Naive thymus-derived CD4-positive, alpha-beta T cell (primary cell): ENCODE measurements at regions not wholly inside any gene's neighbourhood (a gene's known extent, or its start where the extent isn't known, plus 50 kb on each side); places are given as distances from the start of the nearest gene placed in this dataset. TPM values are rescaled to one million over a fixed set of nuclear protein-coding genes. Genes with fewer than 3 reads are reported as not detected.
"Not testable (repeated sequence)": the region's sequence is repeated elsewhere in the genome, so short reads cannot be mapped to it uniquely, and the experiment has no call there.

Source experiments
- ATAC-seq: fragments of 150-1000 bp; cut with Tn5 transposase; 2 replicates; pipeline ENCODE4 v1.10.0; 2021; ENCODE audit warnings: mild to moderate bottlenecking, moderate library complexity
- CTCF ChIA-PET: fragments of 350-600 bp; sonication (Branson Sonifier 250); formaldehyde crosslinking; loops from one replicate; lab custom pipeline; 2021; ENCODE audit warnings: antibody characterized with exemption; lab: Charles Lee
- POLR2A ChIA-PET: fragments of 350-600 bp; sonication (Branson Sonifier 250); formaldehyde crosslinking; loops from one replicate; lab custom pipeline; 2021; ENCODE audit warnings: antibody characterized with exemption, inconsistent platforms; lab: Charles Lee
- DNase-seq, 9 donors: peaks; one replicate each; pipeline versions ENCODE4 v3.0.0 to v3.0.0-alpha.2; 2020 to 2022; ENCODE audit warnings: mixed read lengths in 1 of 9
- H3K27ac ChIP-seq: one replicate; pipeline ENCODE4 v1.7.0; 2013; ENCODE audit warnings: mild to moderate bottlenecking, low read depth, low read length, moderate library complexity
- H3K27me3 ChIP-seq, 2 donors: one replicate each; pipeline ENCODE4 v1.7.0; 2013; ENCODE audit warnings: low read length in 2 of 2, mild to moderate bottlenecking in 2 of 2, moderate library complexity in 2 of 2; ENCODE audit not compliant: control insufficient read depth in 2 of 2, insufficient read depth in 2 of 2
- H3K36me3 ChIP-seq, 3 experiments: 1 replicate in 2 of 3; 2 replicates in 1 of 3; pipeline ENCODE4 v1.7.0; 2013; ENCODE audit warnings: low read length in 3 of 3, mild to moderate bottlenecking in 3 of 3, moderate library complexity in 1 of 3; ENCODE audit not compliant: insufficient read depth in 3 of 3, control insufficient read depth in 2 of 3
- H3K4me1 ChIP-seq, 2 donors: one replicate each; pipeline ENCODE4 v1.7.0; 2013; ENCODE audit warnings: low read length in 2 of 2, mild to moderate bottlenecking in 2 of 2, moderate library complexity in 1 of 2; ENCODE audit not compliant: control insufficient read depth in 2 of 2, insufficient read depth in 2 of 2
- H3K4me3 ChIP-seq: 2 replicates; pipeline ENCODE4 v1.7.0; 2013; ENCODE audit warnings: mild to moderate bottlenecking, low read length
- H3K9me3 ChIP-seq, 3 experiments: 1 replicate in 2 of 3; 2 replicates in 1 of 3; pipeline ENCODE4 v1.7.0; 2013; ENCODE audit warnings: low read length in 3 of 3; ENCODE audit not compliant: control insufficient read depth in 2 of 3
- H3K27ac Mint-ChIP-seq, 9 donors: one replicate each; pipeline ENCODE4 v1.8.0; 2020 to 2022; ENCODE audit warnings: mixed read lengths in 9 of 9, mild to moderate bottlenecking in 8 of 9, moderate library complexity in 5 of 9, inconsistent platforms in 2 of 9
- H3K27me3 Mint-ChIP-seq, 5 donors: one replicate each; pipeline ENCODE4 v1.8.0; 2021 to 2022; ENCODE audit warnings: mixed read lengths in 5 of 5, mild to moderate bottlenecking in 1 of 5
- H3K36me3 Mint-ChIP-seq, 5 donors: one replicate each; pipeline ENCODE4 v1.8.0; 2020 to 2022; ENCODE audit warnings: mixed read lengths in 5 of 5, mild to moderate bottlenecking in 3 of 5, inconsistent platforms in 1 of 5
- H3K4me1 Mint-ChIP-seq, 7 donors: one replicate each; pipeline ENCODE4 v1.8.0; 2020 to 2022; ENCODE audit warnings: mixed read lengths in 7 of 7, mild to moderate bottlenecking in 3 of 7, inconsistent platforms in 1 of 7
- H3K4me3 Mint-ChIP-seq, 10 donors: one replicate each; pipeline ENCODE4 v1.8.0; 2020 to 2022; ENCODE audit warnings: mild to moderate bottlenecking in 10 of 10, mixed read lengths in 10 of 10, moderate library complexity in 6 of 10, inconsistent platforms in 2 of 10
- H3K9me3 Mint-ChIP-seq, 11 donors: one replicate each; pipeline ENCODE4 v1.8.0; 2020 to 2022; ENCODE audit warnings: mixed read lengths in 11 of 11, mild to moderate bottlenecking in 4 of 11, inconsistent platforms in 1 of 11, moderate library complexity in 1 of 11
- intact Hi-C, 2 donors: fragments of 100-400 bp; cut with micrococcal nuclease; formaldehyde crosslinking; loops; one replicate each; pipeline ENCODE4 v1.15.1; 2023
- microRNA-seq: library from miRNA; unstranded; fragments of <30 nt; microRNA quantifications from one replicate; pipeline ENCODE4 v1.2.0, GENCODE V29; 2022; ENCODE audit warnings: borderline microRNAs expressed

GRCh38 chr17:64713786-64714185 lies 51.7 kb upstream of the SMURF2 start:
- H3K9me3 ChIP-seq, H3K36me3 Mint-ChIP-seq, intact Hi-C loops, H3K27me3 ChIP-seq, H3K9me3 Mint-ChIP-seq, H3K36me3 ChIP-seq, H3K27ac ChIP-seq, H3K27me3 Mint-ChIP-seq: not testable (repeated sequence)
- Mint-ChIP-seq H3K4me3 (peak overlapping the region; percentile 82 to 94 (median 88)), H3K4me1 (peaks cover 26 to 63% (median 54%) of the 10 kb centered on the region in 7 donors), H3K27ac (peak overlapping the region; percentile 64 to 90 (median 77))
- Histone ChIP-seq H3K4me1 (peaks cover 35 to 38% of the 10 kb centered on the region in 2 donors), H3K4me3 (peak overlapping the region; percentile 63)
- CTCF ChIA-PET: interaction anchor here (0.5 to 0.7 kb wide), 2 partner anchors 23 to 80 kb away, joined by 3 to 4 read pairs; no protein-coding TSS in a partner anchor
- DNase-seq: peak in 3 of 9 donors; percentile 4 to 24 (median 19)
- POLR2A ChIA-PET: interaction anchor here (0.6 to 2.3 kb wide), 6 partner anchors 14 to 672 kb away, joined by 3 to 5 read pairs (median 4); no protein-coding TSS in a partner anchor
- peak; percentile 22 for ATAC-seq

- H3K27ac ChIP-seq, H3K4me3 ChIP-seq, H3K9me3 ChIP-seq, H3K9me3 Mint-ChIP-seq, intact Hi-C loops, H3K36me3 ChIP-seq, H3K36me3 Mint-ChIP-seq, H3K27me3 ChIP-seq, H3K27me3 Mint-ChIP-seq: not testable (repeated sequence)
- peak in 8 of 9 donors; percentile 15 to 40 (median 33) for DNase-seq
- ChIA-PET POLR2A (interaction anchor here (0.6 to 2.3 kb wide), 5 partner anchors 23 to 207 kb away, joined by 3 to 6 read pairs (median 5); no protein-coding TSS in a partner anchor), CTCF (interaction anchor here (1.1 kb wide), 1 partner anchor 13 kb away, joined by 3 read pairs; no protein-coding TSS in a partner anchor)
- peak; percentile 84 for ATAC-seq
- Mint-ChIP-seq H3K4me3 (peak overlapping the region; percentile 82 to 94 (median 88)), H3K27ac (peak overlapping the region; percentile 43 to 90 (median 83)), H3K4me1 (peaks cover 34 to 66% (median 62%) of the 10 kb centered on the region in 7 donors)
- peaks cover 43 to 45% of the 10 kb centered on the region in 2 donors for H3K4me1 ChIP-seq
These were observed 50.6 kb upstream of the SMURF2 start for GRCh38 chr17:64712557-64713351.

Small RNA genes lying in the stretch of these regions (microRNA-seq; reads per million reads assigned to microRNA genes)
- not detected for gene MIR6080
